ENCODE measurements at regions not wholly inside any gene's neighbourhood (a gene's known extent, or its start where the extent isn't known, plus 50 kb on each side); places are given as distances from the start of the nearest gene placed in this dataset.

DNA sequence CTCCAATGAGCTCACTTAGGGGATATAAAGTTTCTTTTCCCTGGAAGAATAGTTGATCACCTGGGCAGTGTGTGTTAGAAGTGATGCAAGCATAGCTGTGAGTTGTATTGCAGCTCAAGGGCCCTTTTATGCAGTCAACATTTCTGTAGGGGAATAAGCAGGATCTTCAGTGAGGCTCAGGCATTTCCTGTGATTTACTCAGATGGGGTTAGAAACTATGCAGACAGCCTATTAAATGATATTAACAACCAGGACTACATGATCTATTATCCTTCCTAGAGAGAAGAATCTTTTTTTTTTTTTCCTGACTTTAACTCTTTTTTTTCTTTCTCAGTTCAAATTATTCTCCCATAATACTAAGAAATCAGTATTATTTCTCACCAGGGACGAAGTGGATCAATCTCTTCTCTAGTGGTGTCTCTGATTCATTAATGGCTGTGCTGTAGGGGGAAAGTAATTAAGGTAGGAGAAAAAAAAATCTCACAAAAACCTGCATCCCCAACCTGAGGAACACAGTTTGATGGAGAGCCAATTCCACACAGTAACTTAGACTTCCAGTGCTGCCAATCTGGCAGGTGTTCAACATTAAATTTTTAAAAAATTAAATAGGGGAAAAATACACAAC, 126.4 kb upstream of the SLC10A2 start:
- DNase-seq (ENCODE audit: low read depth) = no peak

DNA sequence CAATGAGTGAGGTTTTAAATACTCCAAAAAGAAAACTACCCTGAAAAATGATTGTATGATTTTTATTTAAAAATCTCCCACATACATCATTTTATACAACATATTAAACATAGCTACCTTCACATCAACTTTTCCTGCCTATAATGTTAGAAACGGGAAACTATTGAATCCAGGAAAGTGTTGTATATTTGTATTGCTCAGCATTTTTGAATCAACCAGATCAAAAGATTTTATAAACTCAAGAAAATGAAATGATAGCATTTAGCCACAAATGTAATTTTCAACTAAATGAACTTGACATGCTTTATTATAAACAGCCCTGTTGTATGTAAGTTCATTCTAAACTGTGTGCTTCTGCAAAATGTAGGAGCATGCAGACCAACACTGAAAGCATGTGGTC, 124.6 kb upstream of the SLC10A2 start:
- DNase-seq (ENCODE audit: low read depth) = no peak

DNA sequence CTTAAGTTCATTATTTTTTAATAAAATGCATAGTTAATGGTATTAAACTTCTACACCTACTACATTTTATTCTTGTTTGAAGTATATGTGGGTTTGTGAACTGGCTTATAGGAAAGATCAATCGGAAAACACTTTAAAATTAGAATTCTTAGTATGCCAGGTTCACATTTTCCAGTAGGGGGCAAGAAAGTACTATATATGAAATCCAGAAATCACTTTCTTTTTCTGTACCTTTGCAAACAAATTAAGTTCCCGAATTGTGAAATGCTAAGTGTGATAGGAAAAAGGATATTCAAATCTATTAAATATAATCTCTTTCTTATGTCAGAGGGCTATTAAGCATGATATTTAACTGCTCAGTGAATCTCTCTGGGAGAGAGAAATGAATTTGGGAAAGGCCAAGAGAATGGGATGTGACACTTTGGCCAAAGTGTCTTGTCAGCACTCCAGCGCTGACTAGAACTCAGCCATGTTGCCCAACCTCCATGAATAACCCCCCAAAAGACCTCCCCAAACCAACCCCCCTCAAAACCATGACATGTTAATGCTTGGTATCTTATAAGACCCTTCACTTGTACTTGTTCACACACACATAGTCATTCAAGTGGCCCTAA, 122.6 kb upstream of the SLC10A2 start:
- DNase-seq (ENCODE audit: low read depth) = no peak

DNA sequence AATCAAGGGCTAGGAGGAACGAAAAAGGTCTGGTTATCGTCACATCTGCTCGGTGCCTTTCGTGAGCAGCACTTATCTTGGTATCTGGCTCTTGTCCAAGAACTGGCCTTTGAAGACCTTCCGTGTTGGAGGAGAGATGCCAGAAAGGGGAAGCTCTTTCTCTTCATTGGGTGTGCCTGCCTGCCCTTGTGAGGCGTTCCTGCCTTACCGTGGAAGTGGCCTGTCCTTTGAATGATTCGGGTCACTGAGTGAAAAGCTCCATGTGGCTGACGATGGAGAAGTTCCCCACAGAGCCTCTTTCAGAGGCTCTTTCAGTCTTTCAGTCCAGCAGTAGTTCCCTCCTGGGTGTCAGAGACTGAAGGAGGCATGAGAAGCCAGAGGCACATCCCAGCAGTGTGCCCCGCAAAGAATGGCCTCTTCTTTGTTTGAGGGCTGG, 121.5 kb upstream of the SLC10A2 start:
- no peak for DNase-seq (ENCODE audit: low read depth)

DNA sequence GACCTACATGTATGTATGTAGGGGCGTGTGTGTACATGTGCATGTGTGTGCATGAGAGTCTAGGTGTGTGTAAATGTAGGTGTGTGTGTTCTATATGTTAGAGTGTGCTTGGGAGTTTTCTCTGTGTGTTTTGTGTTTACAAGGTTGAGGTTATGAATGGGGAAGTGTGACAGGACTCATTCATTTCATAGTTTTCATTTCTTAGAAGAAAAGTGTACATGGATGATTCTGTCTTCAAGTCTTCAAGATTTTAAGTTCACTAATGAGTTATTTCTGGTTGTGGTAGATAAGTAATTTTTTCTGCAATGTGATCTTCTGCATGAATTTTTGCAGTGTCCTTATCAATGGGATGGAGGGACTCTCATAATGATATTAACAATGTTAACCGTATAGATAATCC, 118.2 kb upstream of the SLC10A2 start:
- no peak for DNase-seq (ENCODE audit: low read depth)

DNA sequence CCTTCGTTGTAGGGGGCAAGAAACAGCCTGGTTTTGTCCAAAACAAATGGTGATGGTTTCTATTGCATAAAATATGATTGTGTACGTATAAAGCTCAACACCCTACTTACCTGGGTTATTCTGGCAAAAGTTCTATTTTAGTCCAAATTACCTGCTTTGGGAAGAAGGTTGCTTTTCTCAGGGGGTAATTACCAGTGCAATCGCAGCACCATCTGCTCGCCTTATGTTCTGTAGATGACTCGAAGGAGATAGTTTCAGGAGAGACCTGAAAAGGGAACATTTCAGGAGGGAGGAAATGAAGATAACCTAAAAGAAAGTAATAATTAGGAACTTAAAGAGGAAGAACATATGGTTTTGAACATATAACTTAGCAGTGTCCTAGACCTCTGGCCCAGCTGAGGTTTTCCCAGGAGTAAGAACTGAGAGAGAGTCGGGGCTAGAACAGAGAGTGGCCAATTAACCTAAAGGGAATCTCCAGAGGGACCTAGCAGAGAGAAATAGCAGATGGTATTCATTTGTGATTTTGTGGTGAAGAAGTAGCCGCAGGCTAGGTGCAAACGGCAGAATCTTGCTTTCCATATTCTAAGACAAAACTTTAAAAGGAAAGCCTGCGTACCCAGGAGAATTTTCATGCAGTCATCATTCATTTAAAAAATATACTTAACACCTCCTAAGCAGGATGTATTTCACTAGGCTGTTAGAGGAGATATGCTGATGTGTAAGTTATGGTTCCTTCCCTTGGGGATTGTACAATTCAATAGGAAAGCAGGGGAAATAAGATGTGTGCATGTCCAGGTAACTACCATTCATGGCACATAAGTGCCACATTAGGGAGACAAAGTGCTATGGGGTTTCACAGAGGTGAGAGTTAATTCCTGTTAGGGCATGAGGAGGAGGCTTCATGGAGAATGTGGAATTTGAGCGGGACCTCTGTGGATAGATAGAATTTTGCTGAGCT, 113.0 kb upstream of the SLC10A2 start:
- DNase-seq (ENCODE audit: low read depth) = no peak

DNA sequence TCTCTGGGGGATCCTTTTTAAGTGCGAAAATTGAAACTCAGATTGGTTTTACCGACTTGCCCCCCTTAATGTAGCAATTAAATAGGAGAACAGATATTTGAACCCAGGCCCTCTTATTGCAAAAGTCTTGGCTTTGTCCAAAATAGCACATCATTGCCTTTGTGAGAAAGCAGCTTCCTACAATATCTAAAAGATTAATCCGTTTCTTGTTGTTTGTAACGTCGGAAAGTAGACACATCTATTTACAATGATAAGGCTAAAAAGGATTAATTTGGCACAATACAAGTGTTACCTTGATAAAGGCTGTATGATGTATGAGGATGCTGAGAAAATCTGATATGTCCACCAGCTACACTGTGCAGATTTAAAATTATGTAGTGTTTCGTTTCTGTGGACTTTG, 108.7 kb upstream of the SLC10A2 start:
- DNase-seq (ENCODE audit: low read depth) = no peak

DNA sequence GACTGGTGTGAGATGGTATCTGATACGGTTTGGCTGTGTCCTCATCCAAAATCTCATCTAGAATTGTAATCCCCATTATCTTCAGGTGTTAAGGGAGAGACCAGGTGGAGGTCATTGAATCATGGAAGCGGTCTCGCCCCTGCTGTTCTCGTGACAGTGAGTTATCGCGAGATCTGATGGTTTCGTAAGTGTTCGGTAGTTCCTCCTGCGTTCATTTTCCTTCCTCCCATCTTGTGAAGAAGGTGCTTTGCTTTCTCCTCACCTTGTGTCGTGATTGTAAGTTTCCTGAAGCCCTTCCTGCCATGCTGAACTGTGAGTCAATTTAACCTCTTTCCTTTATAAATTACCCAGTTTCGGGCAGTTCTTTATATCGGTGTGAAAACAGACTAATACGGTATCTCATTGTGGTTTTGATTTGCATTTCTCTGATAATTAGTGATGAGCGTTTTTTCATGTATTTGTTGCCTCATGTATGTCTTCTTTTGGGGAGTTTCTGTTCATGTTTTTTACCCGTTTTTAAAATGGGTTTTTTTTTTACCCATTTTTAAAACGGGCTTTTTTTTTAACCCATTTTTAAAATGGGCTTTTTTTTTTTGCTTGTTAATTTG, 102.8 kb upstream of the SLC10A2 start:
- no peak for DNase-seq (ENCODE audit: low read depth)

GRCh38 chr13:103164251-103164650, 98.0 kb upstream of the SLC10A2 start:
- DNase-seq (ENCODE audit: low read depth) = no peak

DNA sequence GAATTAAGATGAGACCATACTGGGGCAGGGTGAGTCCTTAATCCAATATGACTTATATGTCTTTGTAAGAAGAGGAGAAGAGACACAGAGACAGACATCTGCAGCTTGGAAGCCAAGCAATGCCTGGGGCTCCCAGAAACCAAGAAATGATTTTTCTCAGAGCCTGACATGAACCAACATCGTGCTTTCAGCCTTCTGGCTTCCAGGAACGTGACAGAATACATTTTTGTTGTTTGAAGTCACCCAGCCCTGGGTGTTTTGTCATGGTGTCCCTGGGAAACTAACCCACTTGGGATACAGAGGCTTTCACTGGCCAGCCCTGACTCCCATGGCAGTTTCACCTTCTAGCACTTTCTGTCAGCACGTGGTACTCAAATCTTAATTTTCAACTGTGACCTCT, 95.3 kb upstream of the SLC10A2 start:
- DNase-seq (ENCODE audit: low read depth) = no peak

DNA sequence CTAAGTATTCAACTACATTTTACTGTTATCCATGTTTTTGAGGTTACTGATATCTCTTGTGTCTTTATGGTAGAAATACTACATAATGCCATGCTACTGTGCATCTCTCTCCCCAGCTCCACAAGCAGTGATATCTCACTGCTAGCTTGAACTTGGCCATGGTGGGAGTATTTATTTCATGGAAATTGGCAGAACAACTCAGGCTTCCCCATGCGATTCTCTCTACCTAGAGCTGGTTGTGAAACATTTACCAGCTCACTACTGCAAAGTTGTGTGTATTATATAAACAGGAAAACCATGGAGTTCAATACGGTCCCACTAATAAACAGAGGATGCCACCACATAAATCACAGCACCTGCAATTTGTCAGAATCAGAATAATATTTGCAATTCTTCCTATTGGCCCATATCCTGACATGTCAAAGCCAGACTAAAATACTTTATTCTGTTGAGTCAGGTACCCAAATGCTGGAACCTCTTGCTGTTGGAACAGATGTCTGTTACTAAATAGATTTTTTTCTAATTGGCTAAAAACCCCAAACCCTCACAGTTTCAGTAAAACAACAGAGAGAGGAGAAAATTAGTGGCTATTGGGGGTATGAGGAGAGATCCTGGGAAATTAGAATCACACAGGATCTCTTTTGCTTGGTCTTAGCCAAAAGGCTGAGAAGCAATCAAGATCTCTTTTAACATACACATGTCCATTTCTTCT, 91.4 kb upstream of the SLC10A2 start:
- DNase-seq (ENCODE audit: low read depth) = no peak

DNA sequence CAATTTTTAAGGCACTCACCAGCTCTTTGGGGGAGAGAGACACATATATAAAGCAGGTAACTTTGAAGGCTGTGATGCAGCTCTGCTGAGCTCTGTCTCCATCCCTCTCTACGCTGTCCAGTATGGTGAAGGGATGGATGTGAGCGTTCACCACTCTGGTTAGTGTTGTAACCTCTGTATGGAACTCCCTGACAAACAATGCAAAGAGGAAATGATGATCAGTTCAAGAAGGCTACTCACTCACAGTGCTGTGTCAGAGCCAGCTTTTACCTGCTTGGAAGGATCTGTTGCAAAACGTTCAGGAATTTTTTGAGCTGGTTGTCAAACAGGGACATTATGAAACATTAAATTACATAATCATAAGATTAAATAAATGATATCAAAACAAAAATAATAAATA, 90.8 kb upstream of the SLC10A2 start:
- DNase-seq (ENCODE audit: low read depth) = no peak

GRCh38 chr13:103156346-103156998, 90.3 kb upstream of the SLC10A2 start:
- DNase-seq (ENCODE audit: low read depth) = no peak

DNA sequence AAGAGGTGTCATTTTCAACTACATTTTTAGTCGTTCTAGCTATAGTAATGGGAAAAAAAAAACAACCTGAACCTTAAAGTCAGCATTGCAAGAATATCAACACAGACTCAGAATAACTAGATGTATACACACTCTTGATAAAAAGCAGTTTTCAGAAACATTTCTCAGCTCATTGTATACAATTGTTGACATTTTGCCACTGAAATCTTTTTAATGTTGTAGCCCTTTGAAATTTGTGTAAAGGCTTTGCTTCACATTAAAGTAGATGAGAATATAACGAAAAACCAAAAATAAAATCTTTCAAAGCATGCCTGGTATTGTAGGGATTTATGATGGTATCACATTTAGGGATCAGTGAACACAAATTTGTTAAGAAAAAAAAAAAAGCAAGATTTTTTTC, 87.2 kb upstream of the SLC10A2 start:
- no peak for DNase-seq (ENCODE audit: low read depth)

GRCh38 chr13:103147961-103148360, 81.7 kb upstream of the SLC10A2 start:
- DNase-seq (ENCODE audit: low read depth) = no peak

DNA sequence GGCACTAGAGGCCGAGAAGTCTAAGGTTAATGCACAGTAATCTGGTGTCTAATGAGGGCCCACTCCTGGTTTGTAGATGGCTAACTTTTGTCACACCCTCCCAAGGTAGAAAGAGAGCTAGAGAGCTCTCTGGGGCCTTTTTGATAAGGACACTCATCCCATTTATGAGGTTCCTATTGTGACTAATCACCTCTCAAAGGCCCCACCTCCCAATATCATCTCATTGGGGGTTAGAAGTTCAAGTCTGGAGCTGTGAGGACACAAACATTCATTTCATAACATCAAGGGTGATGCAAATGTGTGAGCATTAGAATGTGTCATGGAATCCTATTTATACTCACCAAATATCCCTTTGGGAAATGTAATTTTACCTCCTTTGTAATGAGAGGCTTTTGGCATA, 79.2 kb upstream of the SLC10A2 start:
- no peak for DNase-seq (ENCODE audit: low read depth)

GRCh38 chr13:103143432-103143831, 77.2 kb upstream of the SLC10A2 start:
- no peak for DNase-seq (ENCODE audit: low read depth)

GRCh38 chr13:103142151-103142550, 75.9 kb upstream of the SLC10A2 start:
- DNase-seq (ENCODE audit: low read depth) = no peak

DNA sequence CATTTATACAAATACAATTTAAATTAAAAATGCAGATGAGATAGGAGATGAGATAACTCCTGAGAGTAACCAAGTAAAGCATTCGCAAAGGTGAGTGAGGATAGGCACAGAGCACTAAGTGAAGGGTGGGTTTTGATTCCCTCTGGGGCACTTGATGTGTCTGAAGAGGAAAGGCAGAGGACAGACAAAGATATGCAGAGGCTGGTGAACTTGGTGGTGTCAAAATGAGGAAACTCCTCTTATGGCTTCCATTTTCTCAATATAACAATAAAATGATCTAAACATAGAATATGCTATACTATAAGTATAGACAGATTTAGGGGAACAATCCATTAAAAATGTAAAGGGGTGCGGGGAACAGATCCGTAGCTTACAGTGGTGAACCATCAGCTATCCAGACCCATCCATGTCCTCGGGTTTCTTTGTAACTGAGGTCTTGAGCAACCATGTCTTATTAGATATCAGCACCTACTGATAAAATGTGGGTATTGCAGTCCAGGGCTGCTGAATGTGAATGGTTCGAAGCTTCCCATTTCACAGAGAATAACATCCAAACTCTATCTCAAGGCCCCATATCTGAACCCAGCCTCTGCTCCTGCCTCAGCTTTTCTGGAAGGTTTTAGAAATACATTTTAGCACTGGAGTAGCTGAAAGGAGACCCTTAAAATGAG, 73.9 kb upstream of the SLC10A2 start:
- no peak for DNase-seq (ENCODE audit: low read depth)

DNA sequence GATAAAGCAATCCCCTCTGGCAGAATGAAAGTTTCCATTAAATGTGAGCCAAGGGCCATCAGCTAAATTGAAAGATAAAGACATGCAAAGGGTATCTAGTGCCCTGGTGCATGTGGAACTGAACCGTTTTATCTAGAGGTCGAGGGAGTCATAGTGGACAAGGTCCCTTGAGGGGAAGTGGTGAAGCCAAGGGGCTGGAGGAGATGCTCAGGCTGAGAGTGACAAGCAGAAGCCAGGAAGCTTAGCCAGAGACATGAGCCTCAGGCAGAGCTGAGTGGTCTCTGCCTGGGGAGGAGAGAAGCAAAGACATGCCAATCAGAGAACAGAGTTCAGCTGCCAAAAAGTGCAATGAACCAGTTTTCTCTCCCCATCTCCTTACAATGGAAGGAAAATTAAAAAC, 68.1 kb upstream of the SLC10A2 start:
- no peak for DNase-seq (ENCODE audit: low read depth)

GRCh38 chr13:103133556-103133955, 67.3 kb upstream of the SLC10A2 start:
- no peak for DNase-seq (ENCODE audit: low read depth)

Data from stimulated activated CD4-positive, alpha-beta T cell treated with anti-CD3 and anti-CD28 coated beads, Interleukin-2, amount 100 ng/mL, for 4 hours (primary cell).